ENCODE measurements at regions not wholly inside any gene's neighbourhood (a gene's known extent, or its start where the extent isn't known, plus 50 kb on each side); places are given as distances from the start of the nearest gene placed in this dataset.
A peak's percentile ranks its signal among the peaks of the same experiment; 100 is the strongest.
"Not testable (repeated sequence)": the region's sequence is repeated elsewhere in the genome, so short reads cannot be mapped to it uniquely, and the experiment has no call there.

- no peaks in the 10 kb centered on the region for H3K27me3 ChIP-seq
- H3K4me1 ChIP-seq = no peaks in the 10 kb centered on the region
- TF ChIP-seq CTCF (IDR thresholded peaks at IDR 0.05) = peak in 1 of 2 donors; percentile 14
- DNase-seq (ENCODE audit: low spot score) = no peak
- no peak overlapping the region for H3K27ac ChIP-seq
- H3K4me3 ChIP-seq = no peak overlapping the region
- no peaks in the 10 kb centered on the region for H3K9me3 ChIP-seq
- no peaks in the 10 kb centered on the region for H3K36me3 ChIP-seq
These were observed 132.8 kb upstream of the GPR101 start for GRCh38 chrX:137166591-137166990.

GRCh38 chrX:137164329-137164728 is 130.5 kb upstream of the GPR101 start:
- H3K36me3 ChIP-seq = no peaks in the 10 kb centered on the region
- no peaks in the 10 kb centered on the region for H3K9me3 ChIP-seq
- H3K27me3 ChIP-seq = no peaks in the 10 kb centered on the region
- TF ChIP-seq CTCF (IDR thresholded peaks at IDR 0.05) = no peak
- H3K4me3 ChIP-seq = no peak overlapping the region
- DNase-seq (ENCODE audit: low spot score) = no peak
- H3K4me1 ChIP-seq = no peaks in the 10 kb centered on the region
- no peak overlapping the region for H3K27ac ChIP-seq

- Histone ChIP-seq H3K9me3 (no peaks in the 10 kb centered on the region), H3K4me3 (no peak overlapping the region), H3K27me3 (no peaks in the 10 kb centered on the region), H3K27ac (no peak overlapping the region), H3K4me1 (no peaks in the 10 kb centered on the region), H3K36me3 (no peaks in the 10 kb centered on the region)
- DNase-seq (ENCODE audit: low spot score) = no peak
- TF ChIP-seq CTCF (IDR thresholded peaks at IDR 0.05) = no peak
These were observed 117.6 kb upstream of the GPR101 start for GRCh38 chrX:137151403-137151802.

- Histone ChIP-seq H3K27ac (no peak overlapping the region), H3K9me3 (no peaks in the 10 kb centered on the region), H3K4me1 (no peaks in the 10 kb centered on the region), H3K27me3 (no peaks in the 10 kb centered on the region), H3K36me3 (no peaks in the 10 kb centered on the region), H3K4me3 (no peak overlapping the region)
- DNase-seq (ENCODE audit: low spot score) = no peak
- no peak for TF ChIP-seq CTCF (IDR thresholded peaks at IDR 0.05)
These were observed 110.1 kb upstream of the GPR101 start for GRCh38 chrX:137143864-137144263.

GRCh38 chrX:137122651-137123050 is 88.9 kb upstream of the GPR101 start:
- DNase-seq (ENCODE audit: low spot score); H3K9me3 ChIP-seq; H3K4me3 ChIP-seq; H3K36me3 ChIP-seq; H3K4me1 ChIP-seq; H3K27ac ChIP-seq; H3K27me3 ChIP-seq: not testable (repeated sequence)

- TF ChIP-seq CTCF (IDR thresholded peaks at IDR 0.05) = no peak
- H3K9me3 ChIP-seq = peaks cover 0 to 7% of the 10 kb centered on the region in 2 donors
- no peaks in the 10 kb centered on the region for H3K27me3 ChIP-seq
- DNase-seq (ENCODE audit: low spot score) = no peak
- H3K4me3 ChIP-seq = no peak overlapping the region
- H3K36me3 ChIP-seq = no peaks in the 10 kb centered on the region
- H3K27ac ChIP-seq = no peak overlapping the region
- H3K4me1 ChIP-seq = no peaks in the 10 kb centered on the region
These were observed 85.3 kb upstream of the GPR101 start for GRCh38 chrX:137119049-137119448.

Measured in right atrium auricular region (tissue), 2 donors.